ENCODE measurements at regions not wholly inside any gene's neighbourhood (a gene's known extent, or its start where the extent isn't known, plus 50 kb on each side); places are given as distances from the start of the nearest gene placed in this dataset.

DNA sequence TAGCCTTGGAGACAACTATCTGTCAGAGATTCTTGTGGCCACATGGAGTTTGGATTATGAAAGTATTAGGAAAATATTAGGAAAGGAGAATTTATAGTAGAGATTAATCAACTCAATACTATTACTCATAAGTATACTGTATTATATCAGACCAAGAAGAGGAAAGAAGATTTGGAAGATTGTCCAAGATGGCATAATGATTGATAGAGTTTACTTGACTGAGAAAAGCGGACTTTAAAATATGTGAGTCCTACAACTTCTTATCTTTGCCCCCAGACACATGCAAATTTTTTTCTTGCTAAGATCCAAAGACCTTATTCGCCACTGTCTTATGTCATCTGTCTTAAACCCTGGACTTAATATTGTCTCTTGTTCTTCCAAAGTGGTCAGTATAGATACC is 54.8 kb upstream of the SHISA3 start:
- no peak for TF ChIP-seq MAFK (IDR thresholded peaks at IDR 0.05; ENCODE audit: low read depth, low read length)
- no peak for TF ChIP-seq POLR2A (IDR thresholded peaks at IDR 0.05; ENCODE audit: low read depth, low read length)
- TF ChIP-seq, protein P1, sequence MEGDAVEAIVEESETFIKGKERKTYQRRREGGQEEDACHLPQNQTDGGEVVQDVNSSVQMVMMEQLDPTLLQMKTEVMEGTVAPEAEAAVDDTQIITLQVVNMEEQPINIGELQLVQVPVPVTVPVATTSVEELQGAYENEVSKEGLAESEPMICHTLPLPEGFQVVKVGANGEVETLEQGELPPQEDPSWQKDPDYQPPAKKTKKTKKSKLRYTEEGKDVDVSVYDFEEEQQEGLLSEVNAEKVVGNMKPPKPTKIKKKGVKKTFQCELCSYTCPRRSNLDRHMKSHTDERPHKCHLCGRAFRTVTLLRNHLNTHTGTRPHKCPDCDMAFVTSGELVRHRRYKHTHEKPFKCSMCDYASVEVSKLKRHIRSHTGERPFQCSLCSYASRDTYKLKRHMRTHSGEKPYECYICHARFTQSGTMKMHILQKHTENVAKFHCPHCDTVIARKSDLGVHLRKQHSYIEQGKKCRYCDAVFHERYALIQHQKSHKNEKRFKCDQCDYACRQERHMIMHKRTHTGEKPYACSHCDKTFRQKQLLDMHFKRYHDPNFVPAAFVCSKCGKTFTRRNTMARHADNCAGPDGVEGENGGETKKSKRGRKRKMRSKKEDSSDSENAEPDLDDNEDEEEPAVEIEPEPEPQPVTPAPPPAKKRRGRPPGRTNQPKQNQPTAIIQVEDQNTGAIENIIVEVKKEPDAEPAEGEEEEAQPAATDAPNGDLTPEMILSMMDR (conservative IDR thresholded peaks at IDR 0.05; ENCODE audit: low read depth, low read length) = no peak
- no peak for TF ChIP-seq NFE2L2 (IDR thresholded peaks at IDR 0.05; ENCODE audit: low read depth, low read length)
- TF ChIP-seq CHD1 (IDR thresholded peaks at IDR 0.05; ENCODE audit: low read depth, low read length) = no peak
- TF ChIP-seq, protein P2, sequence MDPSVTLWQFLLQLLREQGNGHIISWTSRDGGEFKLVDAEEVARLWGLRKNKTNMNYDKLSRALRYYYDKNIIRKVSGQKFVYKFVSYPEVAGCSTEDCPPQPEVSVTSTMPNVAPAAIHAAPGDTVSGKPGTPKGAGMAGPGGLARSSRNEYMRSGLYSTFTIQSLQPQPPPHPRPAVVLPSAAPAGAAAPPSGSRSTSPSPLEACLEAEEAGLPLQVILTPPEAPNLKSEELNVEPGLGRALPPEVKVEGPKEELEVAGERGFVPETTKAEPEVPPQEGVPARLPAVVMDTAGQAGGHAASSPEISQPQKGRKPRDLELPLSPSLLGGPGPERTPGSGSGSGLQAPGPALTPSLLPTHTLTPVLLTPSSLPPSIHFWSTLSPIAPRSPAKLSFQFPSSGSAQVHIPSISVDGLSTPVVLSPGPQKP (IDR thresholded peaks at IDR 0.05; ENCODE audit: borderline replicate concordance, low read depth, low read length) = no peak
- TF ChIP-seq RAD21 (IDR thresholded peaks at IDR 0.05; ENCODE audit: low read length) = no peak
- TF ChIP-seq, protein P3, sequence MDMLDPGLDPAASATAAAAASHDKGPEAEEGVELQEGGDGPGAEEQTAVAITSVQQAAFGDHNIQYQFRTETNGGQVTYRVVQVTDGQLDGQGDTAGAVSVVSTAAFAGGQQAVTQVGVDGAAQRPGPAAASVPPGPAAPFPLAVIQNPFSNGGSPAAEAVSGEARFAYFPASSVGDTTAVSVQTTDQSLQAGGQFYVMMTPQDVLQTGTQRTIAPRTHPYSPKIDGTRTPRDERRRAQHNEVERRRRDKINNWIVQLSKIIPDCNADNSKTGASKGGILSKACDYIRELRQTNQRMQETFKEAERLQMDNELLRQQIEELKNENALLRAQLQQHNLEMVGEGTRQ (IDR thresholded peaks at IDR 0.05; ENCODE audit: low read depth, low read length) = no peak
- no peak for TF ChIP-seq MAZ (IDR thresholded peaks at IDR 0.05; ENCODE audit: borderline replicate concordance, low read depth, low read length)

Measured in IMR-90 (cell line).